ENCODE measurements at regions not wholly inside any gene's neighbourhood (a gene's known extent, or its start where the extent isn't known, plus 50 kb on each side); places are given as distances from the start of the nearest gene placed in this dataset.

DNA sequence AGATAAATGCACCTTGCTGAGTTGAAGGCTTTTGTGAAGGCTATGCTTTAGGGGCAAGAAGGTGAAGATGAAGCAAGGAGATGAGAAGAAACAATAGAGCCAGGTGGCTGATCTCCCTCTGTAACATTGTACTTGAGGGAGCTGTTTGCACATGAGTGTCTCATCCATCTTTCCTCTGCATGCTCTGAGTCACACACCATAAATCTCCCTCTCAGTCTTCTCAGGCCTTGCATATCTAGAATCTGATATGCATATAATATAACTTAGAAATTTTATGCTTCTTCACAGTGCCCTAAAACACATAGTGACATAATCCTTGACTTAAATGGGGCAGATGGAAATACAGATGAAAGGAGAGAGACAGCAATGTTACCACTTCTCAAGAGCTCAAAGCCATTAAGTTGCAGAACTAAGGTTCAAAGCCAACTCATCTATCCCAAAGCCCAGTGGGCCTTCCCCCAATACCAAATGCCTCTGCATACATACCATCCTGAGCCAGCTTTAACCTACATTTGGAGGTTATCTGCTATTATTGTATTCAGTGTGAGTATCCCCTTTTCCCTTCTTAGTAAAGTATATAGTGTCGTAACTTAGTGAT lies 62.4 kb upstream of the STXBP5 start:
- no peak for DNase-seq

DNA sequence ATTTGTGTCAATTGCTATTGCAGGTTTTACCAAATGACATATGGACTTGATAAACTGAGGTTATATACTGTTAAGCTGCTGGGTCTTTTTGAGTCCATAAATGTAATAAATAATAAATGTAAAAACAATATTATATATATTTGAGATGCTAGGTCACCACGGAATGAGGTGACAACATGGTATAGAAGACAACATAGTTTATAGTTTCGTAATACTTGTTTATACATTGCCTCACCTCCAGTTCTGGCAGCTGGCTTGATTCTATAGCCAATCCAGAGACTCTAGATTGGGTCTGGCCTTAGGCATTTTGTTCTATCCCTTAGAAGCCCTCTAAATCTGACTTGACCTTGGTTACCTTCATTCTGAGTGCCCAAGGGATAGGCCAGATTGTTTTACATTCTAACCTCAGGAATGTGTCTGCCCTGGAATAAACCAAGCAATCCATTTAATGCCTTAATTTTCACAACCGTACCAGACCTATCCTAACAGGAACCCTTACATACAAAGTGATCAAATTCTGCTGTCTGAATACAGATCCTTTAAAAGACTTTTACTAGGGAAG lies 61.5 kb upstream of the STXBP5 start:
- no peak for DNase-seq

DNA sequence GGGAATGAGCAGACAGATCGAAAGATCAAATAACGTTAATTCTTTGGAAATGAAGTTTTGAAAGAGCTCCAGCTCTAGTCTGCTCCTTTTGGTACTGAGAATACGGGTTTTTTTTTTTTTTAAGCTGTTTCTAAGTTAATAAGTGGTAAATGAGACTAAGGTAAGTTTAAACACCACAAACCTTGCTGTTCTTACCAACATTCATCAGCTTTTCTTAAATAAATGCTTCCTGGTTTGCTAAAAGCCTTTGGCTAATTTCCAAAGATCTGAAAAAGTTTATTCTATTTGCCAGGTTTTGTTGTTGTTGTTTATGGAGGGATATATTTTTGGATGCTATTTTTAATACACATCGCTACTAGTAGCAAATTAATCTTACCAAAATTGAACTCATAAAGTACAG lies 55.1 kb upstream of the STXBP5 start:
- no peak for DNase-seq

DNA sequence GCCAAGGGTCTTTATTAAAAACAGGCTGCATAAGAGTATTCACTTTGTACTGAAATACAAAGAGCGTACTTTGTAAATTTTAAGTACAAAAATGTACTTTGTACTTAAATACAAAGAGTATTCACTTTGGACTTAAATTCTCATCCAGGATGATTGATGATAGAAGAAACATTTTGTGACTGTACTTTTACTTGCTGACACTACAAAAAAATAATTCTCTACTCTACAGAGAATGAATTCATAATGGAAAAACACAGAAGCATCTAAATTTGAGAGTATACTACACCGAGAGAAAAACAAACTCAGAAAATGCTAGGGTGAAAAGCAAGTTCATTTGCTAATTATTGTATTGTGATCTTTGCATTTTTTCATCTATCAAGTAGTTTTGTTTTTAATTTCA lies 54.4 kb upstream of the STXBP5 start:
- DNase-seq: no peak

DNA sequence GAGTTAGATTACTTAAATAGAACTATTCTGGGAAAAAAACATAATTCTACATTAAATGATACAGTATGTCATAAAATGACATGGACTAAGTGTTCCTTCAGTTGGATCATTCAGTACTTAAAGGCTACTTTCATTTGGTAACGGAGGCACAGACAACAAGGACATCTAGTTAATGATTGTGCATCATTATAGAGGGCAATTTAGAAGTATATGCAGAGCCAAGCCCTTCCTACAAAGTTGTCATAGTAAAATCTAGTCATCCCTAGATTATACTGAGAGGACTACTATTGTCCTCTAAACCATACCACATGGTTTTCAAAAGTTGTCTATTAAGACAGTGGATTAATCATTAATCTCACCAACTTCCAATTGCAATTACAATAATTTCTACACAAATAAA lies 53.9 kb upstream of the STXBP5 start:
- DNase-seq: no peak

All from GOT3 (cell line).